Osteoblast (primary cell): ENCODE measurements at regions not wholly inside any gene's neighbourhood (a gene's known extent, or its start where the extent isn't known, plus 50 kb on each side); places are given as distances from the start of the nearest gene placed in this dataset.
"Not testable (repeated sequence)": the region's sequence is repeated elsewhere in the genome, so short reads cannot be mapped to it uniquely, and the experiment has no call there.

ENCODE experiments used
- DNase-seq: peaks from one replicate; pipeline ENCODE4 v3.0.0; 2011; ENCODE audit warnings: low spot score, mixed read lengths; ENCODE audit not compliant: insufficient read length; ENCODE audit errors: missing footprints
- H2AFZ ChIP-seq: 2 replicates; pipeline ENCODE4 v1.6.0; 2011; ENCODE audit warnings: mild to moderate bottlenecking, low read length
- H3K27ac ChIP-seq: 2 replicates; pipeline ENCODE4 v1.5.1; 2011; ENCODE audit warnings: mild to moderate bottlenecking, low read depth, low read length, moderate library complexity
- H3K27me3 ChIP-seq: 2 replicates; pipeline ENCODE4 v1.6.0; 2012; ENCODE audit warnings: mild to moderate bottlenecking, control low read depth, inconsistent platforms, low read length, moderate library complexity; ENCODE audit not compliant: insufficient read depth
- H3K36me3 ChIP-seq: 2 replicates; pipeline ENCODE4 v1.5.1; 2011; ENCODE audit warnings: mild to moderate bottlenecking, low read length, control low read depth, moderate library complexity; ENCODE audit not compliant: insufficient read depth
- H3K4me1 ChIP-seq: 2 replicates; pipeline ENCODE4 v1.5.1; 2011; ENCODE audit warnings: mild to moderate bottlenecking, low read length, control low read depth, moderate library complexity; ENCODE audit not compliant: insufficient read depth
- H3K4me2 ChIP-seq: 2 replicates; pipeline ENCODE4 v1.6.0; 2011; ENCODE audit warnings: mild to moderate bottlenecking, low read length; ENCODE audit not compliant: insufficient read depth
- H3K4me3 ChIP-seq: fragments of 200-600 bp; sonication (generic); 3 replicates; pipeline ENCODE4 v1.5.1; 2012; ENCODE audit warnings: mild to moderate bottlenecking, low read length, inconsistent platforms; ENCODE audit not compliant: insufficient read depth
- H3K79me2 ChIP-seq: 2 replicates; pipeline ENCODE4 v1.6.0; 2012; ENCODE audit warnings: mild to moderate bottlenecking, low read length, control low read depth, inconsistent platforms; ENCODE audit not compliant: insufficient read depth
- H3K9me3 ChIP-seq: 2 replicates; pipeline ENCODE4 v1.5.1; 2011; ENCODE audit warnings: low read depth, low read length, control low read depth
- H4K20me1 ChIP-seq: 2 replicates; pipeline ENCODE4 v1.6.0; 2012; ENCODE audit warnings: mild to moderate bottlenecking, low read length, control low read depth; ENCODE audit not compliant: insufficient read depth
- TF ChIP-seq, protein P1 (sequence below): IDR thresholded peaks from 2 replicates; pipeline ENCODE4 v1.5.1; 2011; ENCODE audit warnings: mild to moderate bottlenecking, low read depth, low read length, moderate library complexity; ENCODE audit errors: extremely low read depth

DNA sequence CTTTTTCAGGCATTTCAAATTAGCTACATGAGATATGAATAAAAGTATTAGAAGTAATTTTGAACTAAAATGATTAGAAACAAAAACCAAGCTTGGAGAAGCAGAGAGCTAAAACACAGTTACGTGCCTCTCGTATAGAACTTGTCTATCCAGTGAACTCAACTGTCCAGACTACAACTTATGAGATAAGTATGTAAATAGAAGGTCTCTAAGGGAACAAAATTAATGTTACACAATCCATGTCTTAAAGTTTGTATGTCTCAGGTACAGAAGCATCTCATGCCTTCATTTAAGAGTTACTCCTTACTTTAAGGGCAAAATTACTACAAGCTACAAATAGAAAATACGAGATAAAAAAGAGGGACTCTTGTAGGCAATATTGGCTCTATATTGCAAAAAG is 316.8 kb downstream of the CETN3 start:
- Histone ChIP-seq H3K79me2 (no peaks in the 10 kb centered on the region), H3K4me1 (peaks cover 8% of the 10 kb centered on the region), H3K4me3 (no peak overlapping the region), H3K27me3 (no peaks in the 10 kb centered on the region), H2AFZ (no peak overlapping the region), H4K20me1 (no peaks in the 10 kb centered on the region), H3K27ac (no peak overlapping the region), H3K9me3 (no peaks in the 10 kb centered on the region), H3K36me3 (no peaks in the 10 kb centered on the region), H3K4me2 (no peak overlapping the region)
- DNase-seq: no peak
- TF ChIP-seq, protein P1, sequence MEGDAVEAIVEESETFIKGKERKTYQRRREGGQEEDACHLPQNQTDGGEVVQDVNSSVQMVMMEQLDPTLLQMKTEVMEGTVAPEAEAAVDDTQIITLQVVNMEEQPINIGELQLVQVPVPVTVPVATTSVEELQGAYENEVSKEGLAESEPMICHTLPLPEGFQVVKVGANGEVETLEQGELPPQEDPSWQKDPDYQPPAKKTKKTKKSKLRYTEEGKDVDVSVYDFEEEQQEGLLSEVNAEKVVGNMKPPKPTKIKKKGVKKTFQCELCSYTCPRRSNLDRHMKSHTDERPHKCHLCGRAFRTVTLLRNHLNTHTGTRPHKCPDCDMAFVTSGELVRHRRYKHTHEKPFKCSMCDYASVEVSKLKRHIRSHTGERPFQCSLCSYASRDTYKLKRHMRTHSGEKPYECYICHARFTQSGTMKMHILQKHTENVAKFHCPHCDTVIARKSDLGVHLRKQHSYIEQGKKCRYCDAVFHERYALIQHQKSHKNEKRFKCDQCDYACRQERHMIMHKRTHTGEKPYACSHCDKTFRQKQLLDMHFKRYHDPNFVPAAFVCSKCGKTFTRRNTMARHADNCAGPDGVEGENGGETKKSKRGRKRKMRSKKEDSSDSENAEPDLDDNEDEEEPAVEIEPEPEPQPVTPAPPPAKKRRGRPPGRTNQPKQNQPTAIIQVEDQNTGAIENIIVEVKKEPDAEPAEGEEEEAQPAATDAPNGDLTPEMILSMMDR: no peak

DNA sequence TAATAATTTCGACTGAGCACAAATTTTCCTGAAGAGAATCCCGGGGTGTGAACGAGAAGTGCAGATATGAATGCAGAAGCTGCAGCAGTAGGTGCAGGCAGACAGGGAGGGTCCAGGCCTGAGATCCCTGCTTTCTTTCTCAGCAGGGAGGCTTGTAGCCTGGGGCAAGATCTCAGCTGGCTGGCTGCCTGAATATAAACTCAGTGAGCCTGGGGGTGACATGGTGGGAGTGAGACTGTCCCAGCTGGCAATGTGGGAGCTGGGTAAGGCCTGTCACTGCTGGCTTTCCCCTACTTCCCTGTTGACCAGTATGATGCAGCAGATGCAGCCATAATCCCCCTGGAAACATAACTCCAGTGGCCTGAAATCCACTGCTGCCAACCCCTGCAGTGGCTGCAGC is 325.2 kb downstream of the CETN3 start:
- Histone ChIP-seq H3K27me3 (no peaks in the 10 kb centered on the region), H3K36me3 (no peaks in the 10 kb centered on the region), H2AFZ (no peak overlapping the region), H3K27ac (no peak overlapping the region), H3K4me3 (no peak overlapping the region), H3K79me2 (no peaks in the 10 kb centered on the region), H3K4me2 (no peak overlapping the region), H3K9me3 (no peaks in the 10 kb centered on the region), H4K20me1 (no peaks in the 10 kb centered on the region), H3K4me1 (no peaks in the 10 kb centered on the region)
- DNase-seq: no peak
- TF ChIP-seq, protein P1: no peak

GRCh38 chr5:90073026-90073570 is 336.5 kb downstream of the CETN3 start:
- not testable (repeated sequence) for H3K27ac ChIP-seq, H3K36me3 ChIP-seq, H3K27me3 ChIP-seq, H3K4me2 ChIP-seq, H3K79me2 ChIP-seq, H2AFZ ChIP-seq, H3K4me3 ChIP-seq, DNase-seq, H4K20me1 ChIP-seq, H3K9me3 ChIP-seq, H3K4me1 ChIP-seq

DNA sequence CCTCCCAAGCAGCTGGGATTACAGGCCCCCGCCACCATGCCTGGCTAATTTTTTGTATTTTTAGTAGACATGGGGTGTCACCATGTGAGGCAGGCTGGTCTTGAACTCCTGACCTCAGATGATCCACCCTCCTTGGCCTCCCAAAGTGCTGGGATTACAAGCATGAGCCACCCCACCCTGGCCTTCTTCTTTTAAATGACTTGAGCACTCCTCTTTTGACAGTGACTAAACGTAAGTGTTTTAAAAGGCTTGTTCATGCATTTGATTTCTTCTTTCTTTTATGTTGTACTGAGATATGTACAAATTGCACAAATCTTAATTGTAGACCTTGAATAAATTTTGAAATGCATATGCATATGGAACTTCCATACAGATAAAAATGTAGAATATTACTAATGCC is 337.9 kb downstream of the CETN3 start:
- Histone ChIP-seq H3K4me2 (no peak overlapping the region), H2AFZ (no peak overlapping the region), H4K20me1 (no peaks in the 10 kb centered on the region), H3K27ac (no peak overlapping the region), H3K4me1 (no peaks in the 10 kb centered on the region), H3K9me3 (no peaks in the 10 kb centered on the region), H3K4me3 (no peak overlapping the region), H3K36me3 (no peaks in the 10 kb centered on the region), H3K27me3 (no peaks in the 10 kb centered on the region), H3K79me2 (no peaks in the 10 kb centered on the region)
- no peak for DNase-seq
- TF ChIP-seq, protein P1: no peak
